Vagina (tissue), 2 donors: ENCODE measurements at regions not wholly inside any gene's neighbourhood (a gene's known extent, or its start where the extent isn't known, plus 50 kb on each side); places are given as distances from the start of the nearest gene placed in this dataset.
"Not testable (repeated sequence)": the region's sequence is repeated elsewhere in the genome, so short reads cannot be mapped to it uniquely, and the experiment has no call there.

ENCODE experiments used
- DNase-seq, 2 donors: peaks; one replicate each; pipeline ENCODE4 v3.0.0-alpha.2; 2017; ENCODE audit errors: extremely low spot score in 2 of 2
- H3K27ac ChIP-seq: fragments of 200-600 bp; sonication (generic); one replicate; pipeline ENCODE4 v1.5.1; 2019
- H3K27me3 ChIP-seq: fragments of 200-600 bp; sonication (generic); one replicate; pipeline ENCODE4 v1.5.1; 2019
- H3K36me3 ChIP-seq, 2 donors: fragments of 200-600 bp; sonication (generic); one replicate each; pipeline ENCODE4 v1.5.1; 2017 to 2019
- H3K4me1 ChIP-seq: fragments of 200-600 bp; sonication (generic); one replicate; pipeline ENCODE4 v1.5.1; 2019
- H3K4me3 ChIP-seq, 2 donors: fragments of 200-600 bp; sonication (generic); 1 replicate in 1 of 2; 2 replicates in 1 of 2; pipeline ENCODE4 v1.5.1; 2016 to 2019
- H3K9me3 ChIP-seq: fragments of 200-600 bp; sonication (generic); one replicate; pipeline ENCODE4 v1.5.1; 2019
- POLR2A ChIP-seq, 2 donors: fragments of 450-650 bp; IDR thresholded peaks; one replicate each; pipeline ENCODE4 v1.6.1; 2017; ENCODE audit warnings: antibody characterized with exemption in 2 of 2, mild to moderate bottlenecking in 2 of 2, moderate library complexity in 2 of 2
- POLR2AphosphoS5 ChIP-seq, 2 donors: sonication (generic); formaldehyde crosslinking; IDR thresholded peaks; one replicate each; pipeline ENCODE4 v1.9.0; 2017; ENCODE audit warnings: antibody characterized with exemption in 2 of 2, mild to moderate bottlenecking in 2 of 2, low read depth in 1 of 2; ENCODE audit not compliant: insufficient read depth in 1 of 2
- intact Hi-C: fragments of 100-400 bp; cut with DNase I; formaldehyde crosslinking; loops from one replicate; pipeline ENCODE4 v1.15.1; 2023
- TF ChIP-seq, protein P1 (sequence below), 3 experiments: fragments of 450-650 bp in 2 of 3; fragments of 200-600 bp in 1 of 3; sonication (generic) in 1 of 3; IDR thresholded peaks; one replicate each; pipeline ENCODE4 v1.5.1; 2017 to 2019; ENCODE audit warnings: antibody characterized with exemption in 3 of 3, mild to moderate bottlenecking in 2 of 3, moderate library complexity in 2 of 3

GRCh38 chr5:143922718-143923117, 110.8 kb downstream of the HMHB1 start:
- Histone ChIP-seq H3K27me3 (no peaks in the 10 kb centered on the region), H3K36me3 (no peaks in the 10 kb centered on the region), H3K4me1 (no peaks in the 10 kb centered on the region), H3K9me3 (no peaks in the 10 kb centered on the region), H3K4me3 (no peak overlapping the region), H3K27ac (no peak overlapping the region)
- intact Hi-C loops, result no loop called here
- TF ChIP-seq, protein P1, sequence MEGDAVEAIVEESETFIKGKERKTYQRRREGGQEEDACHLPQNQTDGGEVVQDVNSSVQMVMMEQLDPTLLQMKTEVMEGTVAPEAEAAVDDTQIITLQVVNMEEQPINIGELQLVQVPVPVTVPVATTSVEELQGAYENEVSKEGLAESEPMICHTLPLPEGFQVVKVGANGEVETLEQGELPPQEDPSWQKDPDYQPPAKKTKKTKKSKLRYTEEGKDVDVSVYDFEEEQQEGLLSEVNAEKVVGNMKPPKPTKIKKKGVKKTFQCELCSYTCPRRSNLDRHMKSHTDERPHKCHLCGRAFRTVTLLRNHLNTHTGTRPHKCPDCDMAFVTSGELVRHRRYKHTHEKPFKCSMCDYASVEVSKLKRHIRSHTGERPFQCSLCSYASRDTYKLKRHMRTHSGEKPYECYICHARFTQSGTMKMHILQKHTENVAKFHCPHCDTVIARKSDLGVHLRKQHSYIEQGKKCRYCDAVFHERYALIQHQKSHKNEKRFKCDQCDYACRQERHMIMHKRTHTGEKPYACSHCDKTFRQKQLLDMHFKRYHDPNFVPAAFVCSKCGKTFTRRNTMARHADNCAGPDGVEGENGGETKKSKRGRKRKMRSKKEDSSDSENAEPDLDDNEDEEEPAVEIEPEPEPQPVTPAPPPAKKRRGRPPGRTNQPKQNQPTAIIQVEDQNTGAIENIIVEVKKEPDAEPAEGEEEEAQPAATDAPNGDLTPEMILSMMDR (IDR thresholded peaks at IDR 0.05), result no peak
- TF ChIP-seq POLR2AphosphoS5 (IDR thresholded peaks at IDR 0.05; ENCODE audit: insufficient read depth in 1 of 2, low read depth in 1 of 2) (no peak), POLR2A (IDR thresholded peaks at IDR 0.05) (no peak)
- no peak for DNase-seq

DNA sequence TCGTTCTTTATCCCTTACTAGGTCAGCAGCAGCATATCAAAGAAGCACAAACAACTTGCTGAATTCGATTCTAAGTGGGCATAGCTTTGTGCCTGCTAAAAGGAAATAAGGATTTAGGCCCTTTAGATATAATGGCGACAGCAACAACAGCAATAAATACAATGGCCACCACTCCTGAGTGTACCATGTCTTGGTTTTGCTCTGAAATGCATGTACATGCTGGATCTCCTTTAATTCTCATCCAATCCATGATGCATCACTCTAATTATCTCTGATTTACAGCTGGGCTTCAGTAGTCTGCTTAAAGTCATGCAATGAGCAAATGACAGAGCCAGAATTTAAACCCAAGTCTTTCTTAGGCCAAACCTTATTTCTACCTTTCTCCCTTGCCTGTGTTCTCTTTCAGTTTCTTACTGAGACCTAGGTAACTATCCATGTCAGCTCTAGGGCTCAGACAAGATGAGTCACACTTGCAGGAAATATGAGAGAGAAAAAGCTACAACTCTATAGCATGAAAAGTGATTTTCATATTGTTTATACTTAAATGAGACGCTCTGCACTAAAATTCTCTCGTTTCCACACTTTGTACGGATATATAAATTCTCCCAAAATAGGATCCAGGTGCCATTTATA, 111.8 kb downstream of the HMHB1 start:
- TF ChIP-seq, protein P1 (IDR thresholded peaks at IDR 0.05), result no peak
- TF ChIP-seq POLR2AphosphoS5 (IDR thresholded peaks at IDR 0.05; ENCODE audit: insufficient read depth in 1 of 2, low read depth in 1 of 2) (no peak), POLR2A (IDR thresholded peaks at IDR 0.05) (no peak)
- Histone ChIP-seq H3K27ac (no peak overlapping the region), H3K4me3 (no peak overlapping the region), H3K4me1 (no peaks in the 10 kb centered on the region), H3K9me3 (no peaks in the 10 kb centered on the region), H3K27me3 (no peaks in the 10 kb centered on the region), H3K36me3 (no peaks in the 10 kb centered on the region)
- intact Hi-C loops, result no loop called here
- DNase-seq, result no peak

- no peak overlapping the region for H3K4me3 ChIP-seq
- H3K36me3 ChIP-seq, result no peaks in the 10 kb centered on the region
- DNase-seq, result no peak
- intact Hi-C loops, result no loop called here
- H3K4me1 ChIP-seq, result no peaks in the 10 kb centered on the region
- H3K9me3 ChIP-seq, result no peaks in the 10 kb centered on the region
- H3K27me3 ChIP-seq, result no peaks in the 10 kb centered on the region
- no peak for TF ChIP-seq POLR2AphosphoS5 (IDR thresholded peaks at IDR 0.05; ENCODE audit: insufficient read depth in 1 of 2, low read depth in 1 of 2)
- TF ChIP-seq POLR2A (IDR thresholded peaks at IDR 0.05), result no peak
- TF ChIP-seq, protein P1 (IDR thresholded peaks at IDR 0.05), result no peak
- no peak overlapping the region for H3K27ac ChIP-seq
Observed at GRCh38 chr5:143924311-143924978, 112.5 kb downstream of the HMHB1 start.

- H3K9me3 ChIP-seq, H3K4me1 ChIP-seq, H3K27me3 ChIP-seq, H3K27ac ChIP-seq, DNase-seq, intact Hi-C loops, H3K36me3 ChIP-seq, H3K4me3 ChIP-seq: not testable (repeated sequence)
Observed at GRCh38 chr5:143924979-143925325, 113.0 kb downstream of the HMHB1 start.

DNA sequence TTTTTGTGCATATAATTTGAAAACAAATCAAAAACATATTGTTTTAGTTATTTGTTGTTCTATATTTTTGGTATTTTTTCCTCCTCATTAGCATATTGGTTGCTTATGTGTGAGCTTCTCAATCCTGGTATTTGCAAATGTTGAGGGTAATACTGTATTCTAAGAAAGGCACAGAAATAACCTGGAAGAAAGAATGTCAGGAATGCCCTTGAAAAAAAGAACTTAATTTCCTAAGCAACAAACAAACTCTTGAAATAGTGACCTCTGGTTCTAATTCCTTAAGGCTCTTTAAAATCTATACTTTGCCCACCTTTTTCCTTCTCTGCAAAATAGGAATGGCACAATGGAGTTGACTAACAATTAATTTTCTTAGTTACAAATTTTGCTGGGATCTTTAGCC, 117.5 kb downstream of the HMHB1 start:
- DNase-seq, result no peak
- Histone ChIP-seq H3K4me3 (no peak overlapping the region), H3K36me3 (no peaks in the 10 kb centered on the region), H3K27ac (no peak overlapping the region), H3K9me3 (no peaks in the 10 kb centered on the region), H3K27me3 (no peaks in the 10 kb centered on the region), H3K4me1 (no peaks in the 10 kb centered on the region)
- TF ChIP-seq, protein P1 (IDR thresholded peaks at IDR 0.05), result no peak
- TF ChIP-seq POLR2A (IDR thresholded peaks at IDR 0.05), result no peak
- TF ChIP-seq POLR2AphosphoS5 (IDR thresholded peaks at IDR 0.05; ENCODE audit: insufficient read depth in 1 of 2, low read depth in 1 of 2), result no peak
- intact Hi-C loops, result no loop called here
